Upper lobe of left lung (tissue), 6 donors: ENCODE measurements at regions not wholly inside any gene's neighbourhood (a gene's known extent, or its start where the extent isn't known, plus 50 kb on each side); places are given as distances from the start of the nearest gene placed in this dataset.
A peak's percentile ranks its signal among the peaks of the same experiment; 100 is the strongest.

ENCODE experiments used
- ATAC-seq, 2 donors: fragments of 200-7000 bp; cut with Tn5 transposase; one replicate each; pipeline ENCODE4 v1.9.1; 2022; ENCODE audit warnings: mild to moderate bottlenecking in 2 of 2, moderate library complexity in 2 of 2; ENCODE audit not compliant: low FRiP score in 2 of 2
- DNase-seq, 2 donors: peaks; one replicate each; pipeline ENCODE4 v3.0.0-alpha.2; 2019 to 2020
- H3K27ac ChIP-seq, 4 donors: fragments of 200-600 bp; sonication (generic); one replicate each; pipeline ENCODE4 v1.5.1; 2016 to 2019
- H3K27me3 ChIP-seq, 4 donors: fragments of 200-600 bp; sonication (generic); one replicate each; pipeline ENCODE4 v1.5.1; 2017 to 2019
- H3K36me3 ChIP-seq, 4 donors: fragments of 200-600 bp; sonication (generic); one replicate each; pipeline ENCODE4 v1.5.1; 2016 to 2019
- H3K4me1 ChIP-seq, 4 donors: fragments of 200-600 bp; sonication (generic); one replicate each; pipeline ENCODE4 v1.5.1; 2018 to 2019
- H3K4me3 ChIP-seq, 4 donors: fragments of 200-600 bp; sonication (generic); one replicate each; pipeline ENCODE4 v1.5.1; 2017 to 2019; ENCODE audit warnings: mild to moderate bottlenecking in 2 of 4, moderate library complexity in 1 of 4
- H3K9me3 ChIP-seq, 4 donors: fragments of 200-600 bp; sonication (generic); one replicate each; pipeline ENCODE4 v1.5.1; 2018 to 2019
- CTCF ChIP-seq, 6 experiments: fragments of 450-650 bp in 4 of 6; fragments of 200-600 bp in 2 of 6; sonication (generic) in 2 of 6; IDR thresholded peaks; one replicate each; pipeline ENCODE4 v1.5.1; 2016 to 2019; ENCODE audit warnings: antibody characterized with exemption in 6 of 6
- EP300 ChIP-seq, 4 donors: sonication (generic); formaldehyde crosslinking; IDR thresholded peaks; one replicate each; pipeline ENCODE4 v1.5.1; 2017; ENCODE audit warnings: antibody characterized with exemption in 4 of 4, control low read depth in 2 of 4
- POLR2A ChIP-seq, 4 donors: fragments of 450-650 bp; IDR thresholded peaks; one replicate each; pipeline ENCODE4 v1.5.1; 2016 to 2017; ENCODE audit warnings: antibody characterized with exemption in 4 of 4, mild to moderate bottlenecking in 2 of 4
- POLR2AphosphoS5 ChIP-seq, 2 donors: sonication (generic); formaldehyde crosslinking; IDR thresholded peaks; one replicate each; pipeline ENCODE4 v1.5.1; 2017; ENCODE audit warnings: antibody characterized with exemption in 2 of 2
- WGBS, 2 donors: methylation state at CpG; one replicate each; pipeline ENCODE4 v1.1.5; 2017 to 2018; 5-methylcytosine and 5-hydroxymethylcytosine counted together
- donor health status: DM: no; HTN: no; CAD: no; lungs with moderate emphysema.
- donor health status: DM: no; HTN: yes; CAD: no; lungs with severe emphysema.

- Histone ChIP-seq H3K36me3 (no peaks in the 10 kb centered on the region), H3K27me3 (no peaks in the 10 kb centered on the region), H3K4me1 (no peaks in the 10 kb centered on the region), H3K27ac (no peak overlapping the region), H3K9me3 (no peaks in the 10 kb centered on the region), H3K4me3 (no peak overlapping the region)
- peak in 1 of 2 donors; percentile 42 for ATAC-seq
- 34 to 35% methylated on average over 2 of the region's 2 CpGs for WGBS, 2 donors
- no peak for DNase-seq
- TF ChIP-seq CTCF (IDR thresholded peaks at IDR 0.05) = no peak
- no peak for TF ChIP-seq POLR2A (IDR thresholded peaks at IDR 0.05)
- TF ChIP-seq EP300 (IDR thresholded peaks at IDR 0.05) = no peak
- no peak for TF ChIP-seq POLR2AphosphoS5 (IDR thresholded peaks at IDR 0.05)
These were observed 346.6 kb downstream of the CENPC start for GRCh38 chr4:67198727-67199126.

GRCh38 chr4:67167849-67168248, 377.5 kb downstream of the CENPC start:
- Histone ChIP-seq H3K36me3 (no peaks in the 10 kb centered on the region), H3K27me3 (no peaks in the 10 kb centered on the region), H3K27ac (no peak overlapping the region), H3K9me3 (no peaks in the 10 kb centered on the region), H3K4me1 (no peaks in the 10 kb centered on the region), H3K4me3 (no peak overlapping the region)
- DNase-seq (no peak), ATAC-seq (no peak)
- 90 to 91% methylated on average over 3 of the region's 3 CpGs for WGBS, 2 donors
- no peak for TF ChIP-seq CTCF (IDR thresholded peaks at IDR 0.05)

- Histone ChIP-seq H3K9me3 (no peaks in the 10 kb centered on the region), H3K27ac (no peak overlapping the region), H3K4me1 (no peaks in the 10 kb centered on the region), H3K27me3 (no peaks in the 10 kb centered on the region), H3K4me3 (no peak overlapping the region), H3K36me3 (no peaks in the 10 kb centered on the region)
- no peak for ATAC-seq
- WGBS, 2 donors = 75 to 87% methylated on average over 2 of the region's 2 CpGs
- TF ChIP-seq POLR2AphosphoS5 (IDR thresholded peaks at IDR 0.05) (no peak), CTCF (IDR thresholded peaks at IDR 0.05) (no peak), EP300 (IDR thresholded peaks at IDR 0.05) (no peak), POLR2A (IDR thresholded peaks at IDR 0.05) (no peak)
- DNase-seq = no peak
These were observed 382.6 kb downstream of the CENPC start for GRCh38 chr4:67162690-67163089.

GRCh38 chr4:67161311-67161710, 384.0 kb downstream of the CENPC start:
- WGBS, 2 donors = 80 to 81% methylated on average over 3 of the region's 3 CpGs
- Histone ChIP-seq H3K9me3 (no peaks in the 10 kb centered on the region), H3K36me3 (no peaks in the 10 kb centered on the region), H3K4me3 (no peak overlapping the region), H3K27ac (no peak overlapping the region), H3K27me3 (no peaks in the 10 kb centered on the region), H3K4me1 (no peaks in the 10 kb centered on the region)
- no peak for DNase-seq
- ATAC-seq = no peak
- TF ChIP-seq EP300 (IDR thresholded peaks at IDR 0.05) (no peak), CTCF (IDR thresholded peaks at IDR 0.05) (no peak), POLR2A (IDR thresholded peaks at IDR 0.05) (no peak), POLR2AphosphoS5 (IDR thresholded peaks at IDR 0.05) (no peak)

- Histone ChIP-seq H3K9me3 (no peaks in the 10 kb centered on the region), H3K4me3 (no peak overlapping the region), H3K36me3 (no peaks in the 10 kb centered on the region), H3K4me1 (no peaks in the 10 kb centered on the region), H3K27me3 (no peaks in the 10 kb centered on the region), H3K27ac (no peak overlapping the region)
- ATAC-seq (peak in 1 of 2 donors; percentile 51), DNase-seq (no peak)
- WGBS, 2 donors = 31 to 44% methylated on average over 3 of the region's 3 CpGs
- no peak for TF ChIP-seq POLR2A (IDR thresholded peaks at IDR 0.05)
- no peak for TF ChIP-seq CTCF (IDR thresholded peaks at IDR 0.05)
- TF ChIP-seq EP300 (IDR thresholded peaks at IDR 0.05) = no peak
- TF ChIP-seq POLR2AphosphoS5 (IDR thresholded peaks at IDR 0.05) = no peak
These were observed 384.9 kb downstream of the CENPC start for GRCh38 chr4:67160394-67160793.
